Stromal cell of bone marrow (primary cell): ENCODE measurements at regions not wholly inside any gene's neighbourhood (a gene's known extent, or its start where the extent isn't known, plus 50 kb on each side); places are given as distances from the start of the nearest gene placed in this dataset.
"Not testable (repeated sequence)": the region's sequence is repeated elsewhere in the genome, so short reads cannot be mapped to it uniquely, and the experiment has no call there.

ENCODE experiments used
- DNase-seq: peaks from one replicate; pipeline ENCODE4 v3.0.0-alpha.2; 2012; ENCODE audit warnings: low read depth

DNA sequence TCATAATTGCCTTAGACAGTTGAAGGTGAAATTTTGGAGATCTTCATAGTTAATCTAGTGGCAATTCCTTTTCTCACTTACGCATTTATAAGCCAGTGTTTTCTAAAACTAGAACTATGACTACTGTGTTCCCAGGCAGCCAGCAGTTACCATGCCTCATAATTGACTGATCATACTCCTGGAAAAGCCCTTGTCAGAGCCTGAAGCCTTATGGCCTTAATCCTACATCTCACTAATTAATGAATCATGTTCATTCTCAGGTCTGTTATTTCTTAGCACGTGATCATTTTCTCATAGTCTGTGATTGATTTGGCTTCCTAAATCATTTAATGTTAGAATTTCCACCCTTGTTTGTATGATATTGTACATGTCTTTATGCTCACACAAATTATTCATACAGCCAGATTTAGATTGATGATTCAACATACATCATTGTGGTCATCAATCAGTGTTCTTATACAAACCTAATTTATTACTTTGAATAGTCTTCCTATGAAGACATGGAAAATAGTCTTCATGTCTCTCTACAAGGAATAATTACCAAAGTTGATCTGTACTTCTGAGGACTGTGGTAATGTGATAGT is 132.6 kb upstream of the ASCC3 start:
- no peak for DNase-seq

DNA sequence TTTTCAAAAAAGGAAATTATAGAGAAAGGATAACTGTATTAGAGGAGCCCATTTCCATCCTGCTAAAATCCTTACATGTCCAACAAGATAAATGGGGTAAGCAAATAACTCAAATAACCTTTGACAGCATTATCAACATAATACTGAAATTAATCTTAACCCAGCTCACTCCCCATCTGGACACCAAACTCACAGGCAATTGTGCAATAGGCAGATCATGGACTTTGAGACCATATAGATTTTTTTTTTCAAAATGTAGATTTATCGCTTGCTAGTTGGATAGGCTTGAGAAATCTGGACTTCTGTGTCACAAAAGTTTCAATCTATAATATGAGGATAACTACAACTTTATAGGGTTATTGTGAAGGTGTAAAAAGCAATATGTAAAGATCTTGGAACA is 134.4 kb upstream of the ASCC3 start:
- DNase-seq, result no peak

DNA sequence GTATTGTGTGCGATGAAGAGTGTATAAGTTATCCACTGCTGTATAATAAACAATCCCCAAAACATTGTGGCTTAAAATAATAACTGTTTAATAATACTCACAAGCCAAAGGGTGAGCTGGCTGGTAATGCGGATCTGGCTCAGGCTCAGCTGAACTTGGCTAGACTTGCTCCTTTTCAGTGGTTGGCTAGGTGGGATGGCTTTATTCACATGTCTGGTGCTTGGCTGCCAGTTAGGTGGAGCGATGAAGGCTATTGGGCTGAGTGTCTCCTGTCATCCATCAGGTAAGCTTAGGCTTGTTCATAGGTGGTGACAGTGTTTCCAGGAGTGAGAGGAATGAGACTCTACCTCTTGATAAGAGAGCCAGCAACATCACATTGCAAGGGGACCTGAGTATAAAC is 135.0 kb upstream of the ASCC3 start:
- no peak for DNase-seq

DNA sequence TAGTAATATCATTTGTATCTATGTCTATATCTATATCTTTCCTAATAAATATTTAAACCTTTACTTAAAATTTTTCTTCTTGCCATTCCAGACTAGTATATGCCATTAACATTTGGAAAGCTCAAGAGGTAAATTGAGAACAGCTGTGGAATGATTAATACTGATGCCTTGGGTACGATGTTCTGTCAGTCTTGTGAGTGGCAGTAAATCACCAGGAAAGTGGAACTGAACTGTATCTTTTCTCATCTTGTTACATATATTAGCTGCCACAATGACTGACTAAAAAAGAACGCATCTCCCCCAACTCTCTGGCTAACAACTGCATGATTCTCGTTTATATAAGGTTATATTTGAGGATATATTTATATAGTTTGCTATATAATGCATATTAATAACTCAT is 137.0 kb upstream of the ASCC3 start:
- no peak for DNase-seq

DNA sequence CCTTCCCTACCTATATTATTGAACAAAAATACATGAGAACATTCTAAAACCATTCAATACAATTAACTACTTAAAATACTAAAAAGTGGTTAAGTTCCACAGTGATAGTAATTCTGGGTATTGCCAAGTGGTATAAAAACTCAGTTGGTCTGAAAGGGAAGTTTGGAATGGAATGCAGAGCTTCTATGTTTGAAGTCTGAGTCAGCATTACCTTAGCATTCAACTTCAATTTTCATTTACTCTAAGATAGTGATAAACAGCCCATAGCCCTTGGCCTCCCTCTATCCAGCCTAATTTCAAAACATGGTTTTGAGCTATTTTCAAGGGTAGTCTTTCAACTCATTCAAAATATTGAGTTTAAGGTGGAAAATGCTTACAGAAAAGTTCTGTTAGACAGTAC is 140.4 kb upstream of the ASCC3 start:
- no peak for DNase-seq

DNA sequence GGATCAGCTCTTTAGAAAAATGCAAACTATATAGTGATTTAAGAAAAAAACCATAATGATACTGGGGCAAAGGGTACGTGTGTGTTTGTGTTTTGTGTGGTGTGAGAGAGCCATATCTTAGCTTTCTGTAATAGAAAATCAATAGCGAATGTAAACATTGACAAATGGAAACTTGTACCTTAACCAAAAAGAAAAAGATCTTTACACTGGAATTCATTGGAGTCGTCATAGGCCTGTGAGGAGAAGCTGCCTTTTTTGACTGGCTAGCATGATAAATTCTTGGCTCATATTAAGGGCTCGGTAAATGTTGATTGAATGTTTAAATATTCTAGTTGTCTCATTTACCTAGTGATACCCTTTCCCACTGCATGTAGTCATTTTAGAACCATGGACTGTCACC is 161.8 kb upstream of the ASCC3 start:
- DNase-seq, result no peak

DNA sequence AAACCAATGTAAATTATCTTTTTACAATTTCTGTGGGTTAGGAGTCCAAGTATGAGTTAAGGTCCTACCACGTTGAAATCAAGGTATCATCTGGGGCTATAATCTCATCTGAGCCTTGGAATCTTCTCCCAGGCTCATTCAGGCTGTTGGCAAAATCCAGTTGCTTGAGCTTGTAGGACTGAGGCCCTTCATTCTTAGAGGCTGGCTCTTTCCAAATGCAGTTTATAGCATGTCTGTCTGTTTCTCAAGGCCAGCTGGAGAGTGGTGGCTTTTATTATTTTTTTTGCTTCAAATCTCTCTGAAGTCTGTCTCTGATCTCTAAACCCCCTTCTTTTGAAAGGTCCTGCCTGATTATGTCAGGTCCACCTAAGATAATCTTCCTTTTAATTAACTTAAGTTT is 177.2 kb upstream of the ASCC3 start:
- no peak for DNase-seq

DNA sequence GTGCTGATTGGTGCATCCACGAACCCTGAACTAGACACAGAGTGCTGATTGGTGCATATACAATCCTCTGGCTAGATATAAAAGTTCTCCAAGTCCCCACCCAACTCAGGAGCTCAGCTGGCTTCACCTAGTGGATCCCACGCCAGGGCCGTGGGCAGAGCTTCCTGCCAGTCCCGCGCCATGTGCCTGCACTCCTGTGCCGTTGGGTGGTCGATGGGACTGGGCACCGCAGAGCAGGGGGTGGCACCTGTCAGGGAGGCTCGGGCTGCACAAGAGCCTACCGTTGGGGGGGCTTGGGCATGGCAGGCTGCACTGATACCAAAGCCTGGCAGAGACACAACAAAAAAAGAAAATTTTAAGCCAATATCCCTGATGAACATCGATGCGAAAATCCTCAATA is 185.4 kb upstream of the ASCC3 start:
- DNase-seq, result no peak

DNA sequence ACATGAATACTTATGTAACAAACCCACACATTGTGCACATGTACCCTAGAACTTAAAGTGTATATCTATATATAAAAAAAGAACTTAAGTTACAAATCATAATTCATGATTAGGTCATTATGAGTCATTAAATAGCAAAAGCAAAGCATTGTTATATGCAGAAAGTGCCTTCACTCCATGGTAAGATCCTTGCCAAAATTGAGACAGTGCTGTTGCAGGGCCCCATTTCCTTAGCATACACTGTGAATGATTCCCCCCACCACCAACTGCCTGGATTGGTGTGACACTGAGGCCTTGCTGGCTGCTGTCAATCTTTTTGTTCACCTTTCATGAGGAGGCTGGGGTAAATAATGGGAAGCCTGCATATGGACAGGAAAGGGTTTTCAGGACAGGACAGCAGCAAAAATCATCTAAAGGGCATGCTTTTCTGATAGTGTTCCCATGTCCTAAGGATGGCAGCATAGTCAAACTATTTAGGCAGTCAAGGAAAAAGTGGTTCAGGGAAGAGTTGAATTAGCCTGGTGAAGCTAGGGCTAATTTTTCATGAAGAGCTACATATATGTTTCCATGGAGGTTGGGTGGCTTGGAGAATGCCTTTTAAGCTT is 188.2 kb upstream of the ASCC3 start:
- no peak for DNase-seq

DNA sequence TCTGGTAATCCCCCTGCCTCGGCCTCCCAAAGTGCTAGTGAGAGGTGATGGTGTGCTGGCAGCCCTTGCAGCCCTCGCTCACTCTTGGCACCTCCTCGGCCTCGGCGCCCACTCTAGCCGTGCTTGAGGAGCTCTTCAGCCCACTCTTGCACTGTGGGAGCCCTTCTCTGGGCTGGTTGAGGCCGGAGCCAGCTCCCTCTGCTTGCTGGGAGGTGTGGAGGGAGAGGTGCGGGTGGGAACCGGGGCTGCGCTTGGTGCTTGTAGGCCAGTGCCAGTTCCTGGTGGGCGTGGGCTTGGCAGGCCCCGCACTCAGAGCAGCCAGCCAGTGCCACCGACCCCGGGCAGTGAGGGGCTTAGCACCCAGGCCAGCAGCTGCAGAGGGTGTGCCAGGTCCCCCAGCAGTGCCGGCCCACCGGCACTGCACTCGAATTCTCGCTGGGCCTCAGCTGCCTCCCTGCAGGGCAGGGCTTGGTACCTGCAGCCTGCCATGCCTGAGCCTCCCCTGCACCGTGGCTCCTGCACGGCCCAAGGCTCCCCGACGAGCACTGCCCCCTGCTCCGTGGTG is 189.0 kb upstream of the ASCC3 start:
- no peak for DNase-seq

DNA sequence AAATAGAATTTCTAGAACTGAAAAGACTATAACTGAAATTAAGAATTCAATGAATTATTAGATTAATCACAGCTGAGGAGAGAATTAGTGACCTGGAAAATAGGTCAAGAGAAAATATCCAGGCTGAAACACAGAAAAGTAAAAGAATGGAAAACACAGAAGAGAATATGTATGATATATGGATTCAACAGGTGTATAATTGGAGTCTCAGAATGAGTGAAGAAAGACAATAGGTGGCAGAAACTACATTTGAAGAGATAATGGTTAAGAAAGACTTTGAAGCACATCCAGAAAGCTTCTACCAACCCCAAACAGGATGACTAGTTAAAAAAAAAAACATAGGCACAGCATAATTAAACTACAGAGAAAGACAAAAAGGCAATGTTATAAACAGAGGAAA is 196.2 kb upstream of the ASCC3 start:
- no peak for DNase-seq

DNA sequence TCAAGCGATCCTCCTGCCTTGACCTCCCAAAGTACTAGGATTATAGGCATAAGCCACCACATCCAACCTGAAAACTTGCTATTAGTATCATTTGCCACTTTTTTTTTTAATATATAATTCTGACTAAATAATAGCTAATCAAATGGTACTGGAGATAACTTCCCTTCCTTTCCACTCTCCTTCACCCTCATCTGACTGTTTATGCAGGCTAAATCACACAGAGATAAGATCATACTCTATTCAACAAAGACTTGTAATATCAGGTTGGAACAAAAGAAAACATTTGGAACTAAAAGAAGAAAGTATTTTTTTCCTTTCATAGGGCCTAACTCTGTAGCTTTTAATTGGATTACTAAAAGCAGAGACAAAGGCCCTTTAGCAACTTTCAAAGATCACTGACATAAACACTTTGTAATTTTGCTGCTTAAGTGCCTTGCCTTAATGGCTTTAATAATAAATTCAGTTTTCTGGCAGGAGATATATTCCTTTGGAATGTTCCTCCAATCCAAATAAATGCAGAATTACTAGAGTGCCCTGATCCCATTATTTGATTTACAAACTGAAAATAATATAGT is 198.7 kb upstream of the ASCC3 start:
- DNase-seq, result no peak

DNA sequence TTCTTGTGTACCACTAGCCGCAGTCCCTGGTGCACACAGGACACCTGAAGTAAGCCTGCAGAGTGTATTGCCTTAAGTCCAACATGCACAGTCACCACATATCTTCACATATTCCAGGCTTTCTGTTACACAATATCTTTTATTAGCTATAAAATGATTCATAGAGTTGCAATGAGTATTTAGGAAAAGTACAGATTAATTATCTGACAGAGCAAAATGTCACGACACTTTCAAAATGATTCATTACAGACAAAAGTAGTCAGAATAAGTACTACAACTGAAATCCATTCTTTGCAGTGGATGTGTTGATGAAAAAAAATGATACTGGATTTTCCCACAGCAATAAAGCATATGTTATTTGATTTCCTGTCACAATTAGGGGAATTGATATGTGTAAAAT is 199.5 kb upstream of the ASCC3 start:
- DNase-seq, result no peak

DNA sequence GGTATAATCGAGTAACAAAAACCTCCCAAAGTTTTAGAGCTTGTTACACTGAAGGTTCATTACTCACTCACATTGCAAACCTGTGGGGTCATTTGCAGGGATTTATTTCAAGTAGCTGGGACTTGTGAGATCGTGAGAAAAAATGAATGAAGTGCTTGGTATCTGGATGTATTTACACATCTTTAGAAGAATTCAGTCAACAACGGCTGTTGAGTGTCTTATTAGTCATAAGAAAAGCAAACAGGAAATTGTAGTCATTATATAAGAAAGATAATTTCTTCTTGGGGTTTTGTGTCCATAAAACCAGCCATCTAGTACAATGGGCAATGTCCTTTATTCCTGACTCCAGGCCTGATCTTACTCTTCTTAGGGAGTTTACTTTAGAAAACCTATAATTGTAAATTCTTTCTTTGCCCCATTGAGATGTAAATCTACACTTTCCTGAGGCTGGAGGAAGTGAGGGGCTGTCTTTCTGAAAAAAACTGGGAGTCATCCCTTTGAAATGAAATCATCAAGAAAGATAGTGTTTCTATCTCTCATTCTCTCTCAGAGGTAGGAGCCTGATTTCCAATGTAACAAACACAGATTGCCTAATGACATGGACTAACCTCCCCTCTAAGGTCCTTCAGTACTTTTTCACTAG is 202.5 kb upstream of the ASCC3 start:
- DNase-seq, result no peak

DNA sequence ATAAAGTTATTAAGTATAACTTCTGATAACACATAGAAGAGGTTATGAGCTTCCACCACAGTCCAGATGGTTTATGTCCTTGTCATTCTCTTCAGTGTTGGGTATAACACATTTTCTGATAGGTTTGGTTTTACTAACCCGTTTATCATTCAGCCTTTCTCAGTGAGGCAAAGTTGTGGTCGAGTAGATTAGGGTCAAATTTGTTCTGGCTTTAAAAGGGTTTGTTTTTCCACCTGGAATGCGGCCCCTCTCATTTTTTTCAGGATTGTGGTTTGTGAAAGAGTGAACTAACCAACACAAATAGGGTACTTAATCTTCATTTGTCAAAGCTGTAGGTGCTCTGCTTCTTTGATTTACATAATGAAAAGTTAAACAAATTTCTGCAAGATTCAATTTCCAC is 204.2 kb upstream of the ASCC3 start:
- DNase-seq, result no peak

DNA sequence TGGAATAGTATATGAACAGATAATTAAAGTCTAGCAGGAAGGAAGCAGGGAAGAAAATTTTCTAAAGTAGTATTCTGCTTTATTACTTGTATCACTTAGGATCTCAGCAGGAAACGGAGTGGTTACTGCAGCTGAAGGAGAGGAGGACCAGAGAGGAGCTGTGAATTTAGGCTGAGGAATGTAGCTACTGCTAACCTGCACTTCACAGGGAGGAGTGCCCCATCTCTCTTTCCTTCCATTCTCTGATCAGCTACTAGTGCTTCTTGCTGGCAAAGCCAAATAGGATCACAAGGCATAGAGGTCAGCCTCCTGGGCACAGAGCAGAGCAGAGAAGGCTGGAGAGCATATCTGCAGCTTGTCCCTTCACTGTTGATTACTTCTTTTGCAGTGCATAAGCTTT is 205.3 kb upstream of the ASCC3 start:
- no peak for DNase-seq

DNA sequence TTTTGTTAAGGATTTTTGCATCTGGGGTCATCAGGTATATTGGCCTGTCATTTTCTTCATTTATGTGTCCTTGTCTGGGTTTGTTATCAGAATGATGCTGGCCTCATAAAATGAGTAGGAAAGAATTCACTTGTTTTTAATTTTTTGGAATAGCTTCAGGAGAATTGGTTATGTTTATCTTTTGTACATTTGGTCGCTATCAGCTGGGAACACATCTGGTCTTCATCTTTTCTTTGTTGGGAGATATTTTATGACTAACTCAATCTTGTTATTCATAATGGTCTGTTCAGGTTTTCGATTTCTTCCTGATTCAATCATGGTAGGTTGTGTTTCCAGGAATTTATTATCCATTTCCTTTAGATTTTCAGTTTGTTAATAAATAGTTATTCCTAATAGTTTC is 207.5 kb upstream of the ASCC3 start:
- DNase-seq, result no peak

DNA sequence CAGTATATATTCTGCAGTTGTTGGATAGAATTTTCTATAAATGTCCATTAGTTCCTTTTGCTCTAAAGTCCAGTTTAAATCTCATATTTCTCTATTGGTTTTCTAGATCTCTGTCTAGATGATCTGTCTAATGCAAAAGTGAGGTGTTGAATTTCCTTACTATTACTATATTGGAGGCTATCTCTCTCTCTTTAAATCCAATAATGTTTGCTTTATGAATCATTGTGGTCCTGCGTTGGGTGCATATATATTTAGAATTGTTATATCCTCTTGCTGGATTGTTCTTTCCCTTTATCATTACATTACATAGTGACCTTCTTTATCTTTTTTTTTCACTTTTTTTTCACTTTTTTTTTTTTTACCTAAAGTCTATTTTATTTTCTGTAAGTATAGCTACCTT is 208.5 kb upstream of the ASCC3 start:
- DNase-seq, result no peak

DNA sequence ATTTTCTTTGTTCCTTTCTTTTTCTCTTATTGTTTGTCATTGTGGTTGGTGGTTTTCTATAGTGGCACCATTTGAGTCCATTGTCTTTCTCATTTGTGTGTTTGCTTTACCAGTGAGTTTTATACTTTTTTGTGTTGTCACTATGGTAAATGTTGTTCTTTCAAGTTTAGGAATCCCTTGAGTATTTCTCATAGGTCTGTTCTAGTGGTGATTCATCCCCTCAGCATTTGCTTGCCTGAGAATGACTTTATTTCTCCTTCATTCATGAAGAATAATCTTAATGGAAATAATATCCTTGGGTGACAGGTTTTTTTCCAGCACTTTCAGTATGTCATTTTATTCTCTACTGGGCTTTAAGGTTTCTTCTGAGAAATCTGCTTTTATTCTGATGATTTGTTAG is 209.2 kb upstream of the ASCC3 start:
- DNase-seq, result no peak

DNA sequence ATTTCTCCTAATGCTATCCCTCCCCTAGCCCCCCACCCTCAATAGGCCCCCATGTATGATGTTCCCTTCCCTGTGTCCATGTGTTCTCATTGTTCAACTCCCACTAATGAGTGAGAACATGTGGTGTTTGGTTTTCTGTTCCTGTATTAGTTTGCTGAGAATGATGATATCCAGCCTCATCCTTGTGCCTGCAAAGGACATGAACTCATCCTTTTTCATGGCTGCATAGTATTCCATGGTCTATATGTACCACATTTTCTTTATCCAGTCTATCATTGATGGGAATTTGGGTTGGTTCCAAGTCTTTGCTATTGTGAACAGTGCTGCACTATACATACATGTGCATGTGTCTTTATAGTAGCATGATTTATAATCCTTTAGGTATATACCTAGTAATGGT is 217.5 kb upstream of the ASCC3 start:
- DNase-seq, result not testable (repeated sequence)

DNA sequence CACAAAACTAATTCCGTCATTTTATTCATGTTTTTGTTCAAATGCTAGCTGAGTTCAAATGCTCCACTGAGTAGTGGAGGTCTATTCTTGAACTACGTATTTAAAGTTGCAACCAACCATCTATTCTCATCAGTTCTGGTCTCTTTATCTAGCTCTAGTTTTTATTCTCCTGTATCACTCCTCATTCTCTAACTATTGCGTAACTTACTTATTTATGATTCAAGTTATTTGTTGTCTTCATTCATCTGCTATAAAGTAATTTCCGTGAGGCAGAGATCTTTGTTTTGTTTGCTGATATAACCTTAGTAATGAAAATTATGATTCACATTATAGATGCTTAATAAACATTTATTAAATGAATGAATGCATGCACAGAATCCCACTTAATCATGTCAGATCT is 221.6 kb upstream of the ASCC3 start:
- DNase-seq, result no peak

DNA sequence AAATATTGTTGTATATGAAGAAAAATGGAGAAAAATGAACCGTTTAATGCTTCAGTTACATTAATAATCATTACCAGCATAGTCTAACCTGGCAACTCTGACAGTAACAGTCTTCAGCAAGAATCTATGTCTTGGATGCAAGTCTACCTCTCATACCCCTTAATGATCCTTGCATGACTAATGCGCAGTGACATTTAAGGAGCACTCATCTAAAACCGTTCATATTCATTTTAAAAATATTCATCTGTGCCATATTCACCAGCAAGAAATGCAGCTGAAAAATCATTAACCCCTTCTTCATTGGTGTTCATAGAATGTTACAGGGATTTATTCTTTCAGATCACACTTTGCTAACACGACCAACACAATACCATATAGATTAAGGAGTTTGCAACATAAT is 227.2 kb upstream of the ASCC3 start:
- DNase-seq, result no peak

DNA sequence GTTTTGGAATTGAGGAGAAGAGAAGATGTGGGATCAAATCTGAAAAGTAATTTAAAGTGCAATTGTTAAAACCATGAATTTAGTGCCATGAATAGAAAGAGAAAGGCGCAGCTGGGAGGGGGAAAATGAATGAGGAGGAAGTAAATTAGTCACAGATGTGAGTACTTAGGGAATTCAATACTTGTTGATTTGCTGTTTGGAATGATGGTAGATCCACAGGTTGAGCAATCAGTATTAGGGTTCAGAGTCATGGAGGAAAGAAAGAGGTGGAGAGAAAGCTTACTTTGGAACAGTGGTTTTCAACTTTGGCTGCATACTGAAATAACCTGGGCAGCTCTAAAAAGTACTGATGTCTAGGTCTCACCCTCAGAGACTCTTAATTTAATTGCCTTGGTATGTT is 229.7 kb upstream of the ASCC3 start:
- no peak for DNase-seq
